RWPE1 (cell line): ENCODE measurements at regions not wholly inside any gene's neighbourhood (a gene's known extent, or its start where the extent isn't known, plus 50 kb on each side); places are given as distances from the start of the nearest gene placed in this dataset.

Experiments used
- CTCF ChIA-PET: fragments of 350-600 bp; sonication (Branson Sonifier 250); formaldehyde crosslinking; extraction: SDS; loops from one replicate; lab custom pipeline; 2021; lab: Yijun Ruan, JAX
- POLR2A ChIA-PET: fragments of 400-600 bp; formaldehyde crosslinking; extraction: SDS; loops from one replicate; lab custom pipeline; 2020; ENCODE audit warnings: antibody characterized with exemption; ENCODE audit not compliant: low non-redundant PET; lab: Yijun Ruan, JAX
- DNase-seq: peaks from one replicate; pipeline ENCODE4 v3.0.0; 2012; ENCODE audit warnings: low spot score
- H3K27ac ChIP-seq: fragments of 450-650 bp; 2 replicates; pipeline ENCODE4 v1.5.1; 2017
- CTCF ChIP-seq: fragments of 450-650 bp; conservative IDR thresholded peaks from 2 replicates; pipeline ENCODE4 v1.5.1; 2017; ENCODE audit warnings: low read depth, mild to moderate bottlenecking

- peak overlapping the region; percentile 94 for H3K27ac ChIP-seq
- TF ChIP-seq CTCF: no peak
- DNase-seq: peak; percentile 90
- ChIA-PET CTCF (interaction anchor here (1.0 kb wide), 1 partner anchor 149 kb away, joined by 3 read pairs; the partner anchor contains the start of gene JUN), POLR2A (interaction anchor here (0.6 to 0.7 kb wide), 2 partner anchors 24 to 149 kb away, joined by 4 to 9 read pairs; partner anchors contain the start of gene JUN)
Measured at GRCh38 chr1:58932859-58933598, 149.2 kb upstream of the JUN start.

GRCh38 chr1:58933599-58933926, 149.7 kb upstream of the JUN start:
- TF ChIP-seq CTCF: no peak
- ChIA-PET CTCF (interaction anchor here (1.0 kb wide), 1 partner anchor 150 kb away, joined by 3 read pairs; the partner anchor contains the start of gene JUN), POLR2A (interaction anchor here (0.6 kb wide), 1 partner anchor 24 kb away, joined by 9 read pairs; no protein-coding TSS in a partner anchor)
- peak overlapping the region; percentile 94 for H3K27ac ChIP-seq
- DNase-seq: no peak

GRCh38 chr1:58934706-58935105, 150.9 kb upstream of the JUN start:
- no peak for DNase-seq
- no peak overlapping the region for H3K27ac ChIP-seq
- TF ChIP-seq CTCF: no peak
- POLR2A ChIA-PET: no interaction called here
- CTCF ChIA-PET: no interaction called here

- POLR2A ChIA-PET: no interaction called here
- CTCF ChIA-PET: no interaction called here
- no peak for TF ChIP-seq CTCF
- no peak overlapping the region for H3K27ac ChIP-seq
- DNase-seq: no peak
Measured at GRCh38 chr1:58936973-58937372, 153.1 kb upstream of the JUN start.

GRCh38 chr1:58939146-58939545, 155.3 kb upstream of the JUN start:
- DNase-seq: no peak
- H3K27ac ChIP-seq: no peak overlapping the region
- ChIA-PET CTCF (no interaction called here), POLR2A (no interaction called here)
- no peak for TF ChIP-seq CTCF

- POLR2A ChIA-PET: no interaction called here
Measured at GRCh38 chr1:58939666-58940370, 156.0 kb upstream of the JUN start.

More at GRCh38 chr1:58939666-58940370, 156.0 kb upstream of the JUN start:
- CTCF ChIA-PET: interaction anchor here (1.0 kb wide), 1 partner anchor 11 kb away, joined by 3 read pairs; no protein-coding TSS in a partner anchor
- no peak for DNase-seq
- H3K27ac ChIP-seq: no peak overlapping the region
- no peak for TF ChIP-seq CTCF
